Neural cell (in vitro differentiated cells): ENCODE measurements at regions not wholly inside any gene's neighbourhood (a gene's known extent, or its start where the extent isn't known, plus 50 kb on each side); places are given as distances from the start of the nearest gene placed in this dataset.

Experiments used
- H2AFZ ChIP-seq: fragments of 200-600, 300-800 bp; sonication (generic), shearing (Covaris generic); 2 replicates; pipeline ENCODE4 v1.6.0; 2014; ENCODE audit warnings: low read depth, mild to moderate bottlenecking, antibody characterized with exemption, low read length, moderate library complexity
- H3F3A ChIP-seq: fragments of 200-600 bp; shearing (Covaris generic); 2 replicates; pipeline ENCODE4 v1.6.1; 2016; ENCODE audit warnings: mild to moderate bottlenecking, moderate library complexity, mixed read lengths, antibody characterized with exemption, low read length; ENCODE audit not compliant: insufficient read depth, poor library complexity, severe bottlenecking
- H3K27ac ChIP-seq: fragments of 200-600, 300-800 bp; sonication (generic), shearing (Covaris generic); 2 replicates; pipeline ENCODE4 v1.5.1; 2014; ENCODE audit warnings: mild to moderate bottlenecking, low read length, moderate library complexity
- H3K27me3 ChIP-seq: fragments of 300-800, 200-600 bp; sonication (generic), shearing (Covaris generic); 2 replicates; pipeline ENCODE4 v1.6.0; 2014; ENCODE audit warnings: mild to moderate bottlenecking, low read depth, low read length, moderate library complexity; ENCODE audit not compliant: insufficient read depth
- H3K36me3 ChIP-seq: fragments of 300-800, 200-600 bp; sonication (generic), shearing (Covaris generic); 2 replicates; pipeline ENCODE4 v1.5.1; 2014; ENCODE audit warnings: mild to moderate bottlenecking, antibody characterized with exemption, low read length, moderate library complexity; ENCODE audit not compliant: insufficient read depth
- H3K4me2 ChIP-seq: fragments of 300-800, 200-600 bp; sonication (generic), shearing (Covaris generic); 2 replicates; pipeline ENCODE4 v1.6.0; 2014; ENCODE audit warnings: mild to moderate bottlenecking, low read length
- H3K4me3 ChIP-seq: fragments of 300-800, 200-600 bp; sonication (generic), shearing (Covaris generic); 2 replicates; pipeline ENCODE4 v1.5.1; 2014; ENCODE audit warnings: mild to moderate bottlenecking, low read length, moderate library complexity
- H3K79me2 ChIP-seq: fragments of 200-600 bp; shearing (Covaris generic); replicated peaks from 2 replicates; pipeline ENCODE4 v1.6.0; 2014; ENCODE audit warnings: mild to moderate bottlenecking, low read length, moderate library complexity; ENCODE audit not compliant: insufficient read depth
- H3K9ac ChIP-seq: fragments of 300-800, 200-600 bp; sonication (generic), shearing (Covaris generic); 2 replicates; pipeline ENCODE4 v1.6.1; 2016; ENCODE audit warnings: mild to moderate bottlenecking, low read length, mixed read lengths
- H3K9me2 ChIP-seq: fragments of 200-600 bp; shearing (Covaris generic); 2 replicates; pipeline ENCODE4 v1.6.1; 2016; ENCODE audit warnings: mild to moderate bottlenecking, low read length, mixed read lengths; ENCODE audit not compliant: insufficient read depth
- H3K9me3 ChIP-seq: fragments of 200-600, 300-800 bp; sonication (generic), shearing (Covaris generic); 2 replicates; pipeline ENCODE4 v1.6.1; 2016; ENCODE audit warnings: mild to moderate bottlenecking, mixed run types, low read length, moderate library complexity, mixed read lengths
- H4K20me1 ChIP-seq: fragments of 200-600 bp; shearing (Covaris generic); 2 replicates; pipeline ENCODE4 v1.6.1; 2016; ENCODE audit warnings: mild to moderate bottlenecking, mixed run types; ENCODE audit not compliant: insufficient read depth
- CTCF ChIP-seq: fragments of 450-650 bp; IDR thresholded peaks from 2 replicates; pipeline ENCODE4 v1.5.1; 2014; ENCODE audit warnings: antibody characterized with exemption, mild to moderate bottlenecking, moderate library complexity; ENCODE audit not compliant: poor library complexity, severe bottlenecking
- EP300 ChIP-seq: fragments of 450-650 bp; conservative IDR thresholded peaks from 2 replicates; pipeline ENCODE4 v1.6.1; 2014; ENCODE audit warnings: antibody characterized with exemption, mild to moderate bottlenecking, moderate library complexity; ENCODE audit not compliant: poor library complexity, severe bottlenecking
- EZH2 ChIP-seq: fragments of 200-600, 300-800 bp; shearing (Covaris generic), sonication (generic); IDR thresholded peaks from 2 replicates; pipeline ENCODE4 v1.6.1; 2014; ENCODE audit warnings: antibody characterized with exemption, low read length, borderline replicate concordance, mild to moderate bottlenecking; ENCODE audit not compliant: insufficient read depth, poor library complexity, severe bottlenecking
- MXI1 ChIP-seq: fragments of 450-650 bp; conservative IDR thresholded peaks from 2 replicates; pipeline ENCODE4 v1.6.1; 2014; ENCODE audit warnings: antibody characterized with exemption, mild to moderate bottlenecking; ENCODE audit not compliant: poor library complexity, severe bottlenecking
- POLR2AphosphoS5 ChIP-seq: IDR thresholded peaks from 2 replicates; pipeline ENCODE4 v1.6.1; 2012
- RAD21 ChIP-seq: fragments of 450-650 bp; conservative IDR thresholded peaks from 2 replicates; pipeline ENCODE4 v1.6.1; 2014; ENCODE audit warnings: antibody characterized with exemption, mild to moderate bottlenecking, moderate library complexity
- REST ChIP-seq: IDR thresholded peaks from 2 replicates; pipeline ENCODE4 v1.6.1; 2012; ENCODE audit warnings: borderline replicate concordance
- SMC3 ChIP-seq: fragments of 450-650 bp; conservative IDR thresholded peaks from 2 replicates; pipeline ENCODE4 v1.6.1; 2014; ENCODE audit warnings: antibody characterized with exemption, mild to moderate bottlenecking, moderate library complexity; ENCODE audit not compliant: poor library complexity
- TAF1 ChIP-seq: IDR thresholded peaks from 2 replicates; pipeline ENCODE4 v1.6.1; 2012; ENCODE audit warnings: low read depth

GRCh38 chr16:73217654-73218053, 169.7 kb upstream of the ZFHX3 start:
- Histone ChIP-seq H4K20me1 (no peaks in the 10 kb centered on the region), H3K4me2 (no peak overlapping the region), H3K9me3 (no peaks in the 10 kb centered on the region), H3K4me3 (no peak overlapping the region), H3K79me2 (no peaks in the 10 kb centered on the region), H3K36me3 (no peaks in the 10 kb centered on the region), H3K9me2 (no peaks in the 10 kb centered on the region), H3K27me3 (no peaks in the 10 kb centered on the region), H2AFZ (no peak overlapping the region), H3K9ac (no peak overlapping the region), H3K27ac (no peak overlapping the region), H3F3A (no peaks in the 10 kb centered on the region)
- TF ChIP-seq EZH2, result no peak
- no peak for TF ChIP-seq MXI1
- TF ChIP-seq TAF1, result no peak
- TF ChIP-seq RAD21, result no peak
- no peak for TF ChIP-seq CTCF
- TF ChIP-seq REST, result no peak
- TF ChIP-seq POLR2AphosphoS5, result no peak
- no peak for TF ChIP-seq SMC3
- no peak for TF ChIP-seq EP300

DNA sequence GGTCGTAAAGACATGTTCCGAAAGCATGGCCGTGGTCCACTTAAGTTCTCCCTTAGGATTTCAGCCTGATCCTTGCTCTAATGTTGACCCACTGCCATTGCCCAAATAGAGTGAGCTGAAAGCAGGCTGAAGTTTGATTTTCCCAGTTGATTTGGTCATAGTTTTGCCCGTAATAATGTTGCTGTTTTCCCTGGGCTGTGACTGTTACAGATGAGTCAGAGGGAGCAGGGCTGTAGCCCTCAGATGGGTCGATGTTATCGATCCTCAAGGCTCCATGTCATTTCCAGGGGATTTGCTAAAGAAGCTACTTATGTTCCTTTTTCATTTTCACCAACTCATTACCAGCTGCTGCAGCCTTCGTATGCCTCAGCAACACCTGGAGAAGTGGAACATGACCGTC, 169.0 kb upstream of the ZFHX3 start:
- no peak overlapping the region for H2AFZ ChIP-seq
- H3K36me3 ChIP-seq, result no peaks in the 10 kb centered on the region

More for the DNA sequence above, 169.0 kb upstream of the ZFHX3 start:
- Histone ChIP-seq H3K9me2 (no peaks in the 10 kb centered on the region), H3K79me2 (no peaks in the 10 kb centered on the region), H3K9me3 (no peaks in the 10 kb centered on the region), H3K4me3 (no peak overlapping the region), H3F3A (no peaks in the 10 kb centered on the region), H3K9ac (no peak overlapping the region), H3K27ac (no peak overlapping the region), H3K27me3 (no peaks in the 10 kb centered on the region), H4K20me1 (no peaks in the 10 kb centered on the region), H3K4me2 (no peak overlapping the region)
- TF ChIP-seq RAD21 (no peak), EP300 (no peak), REST (no peak), CTCF (no peak), EZH2 (no peak), SMC3 (no peak), TAF1 (no peak), POLR2AphosphoS5 (no peak), MXI1 (no peak)
